Activated naive CD4-positive, alpha-beta T cell treated with anti-CD3 and anti-CD28 coated beads, Interleukin-2, amount 50 U/mL, for 16 hours (primary cell): ENCODE measurements at regions not wholly inside any gene's neighbourhood (a gene's known extent, or its start where the extent isn't known, plus 50 kb on each side); places are given as distances from the start of the nearest gene placed in this dataset.

Experiments used
- DNase-seq: peaks from one replicate; pipeline ENCODE4 v3.0.0-alpha.2; 2020

GRCh38 chr2:15107137-15107536 lies 454.0 kb downstream of the NBAS start:
- no peak for DNase-seq

- DNase-seq: no peak
Observed at GRCh38 chr2:15111718-15112117, 449.4 kb downstream of the NBAS start.

GRCh38 chr2:15112216-15112615 lies 448.9 kb downstream of the NBAS start:
- no peak for DNase-seq

DNA sequence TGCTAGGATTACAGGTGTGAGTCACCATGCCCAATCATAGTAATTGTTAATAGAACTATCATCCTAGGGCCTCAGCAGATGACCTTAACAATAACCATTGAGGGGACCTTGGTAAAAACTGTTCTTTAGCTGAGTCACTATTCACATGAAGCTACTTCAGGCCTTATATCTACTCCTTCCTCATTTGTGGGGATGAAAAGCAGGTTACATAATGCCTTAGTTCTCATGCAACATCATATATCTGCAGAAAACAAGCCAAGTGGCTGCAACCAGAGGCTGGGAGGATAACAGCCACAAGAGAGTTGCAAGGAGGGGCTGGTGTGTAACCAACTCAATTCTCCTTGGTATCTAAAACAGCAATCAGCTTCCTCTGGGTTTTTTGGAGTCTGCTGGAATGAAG lies 445.4 kb downstream of the NBAS start:
- DNase-seq: no peak

- DNase-seq: no peak
Observed at GRCh38 chr2:15116830-15117229, 444.3 kb downstream of the NBAS start.
